ENCODE measurements at regions not wholly inside any gene's neighbourhood (a gene's known extent, or its start where the extent isn't known, plus 50 kb on each side); places are given as distances from the start of the nearest gene placed in this dataset.

- TF ChIP-seq, protein P1, sequence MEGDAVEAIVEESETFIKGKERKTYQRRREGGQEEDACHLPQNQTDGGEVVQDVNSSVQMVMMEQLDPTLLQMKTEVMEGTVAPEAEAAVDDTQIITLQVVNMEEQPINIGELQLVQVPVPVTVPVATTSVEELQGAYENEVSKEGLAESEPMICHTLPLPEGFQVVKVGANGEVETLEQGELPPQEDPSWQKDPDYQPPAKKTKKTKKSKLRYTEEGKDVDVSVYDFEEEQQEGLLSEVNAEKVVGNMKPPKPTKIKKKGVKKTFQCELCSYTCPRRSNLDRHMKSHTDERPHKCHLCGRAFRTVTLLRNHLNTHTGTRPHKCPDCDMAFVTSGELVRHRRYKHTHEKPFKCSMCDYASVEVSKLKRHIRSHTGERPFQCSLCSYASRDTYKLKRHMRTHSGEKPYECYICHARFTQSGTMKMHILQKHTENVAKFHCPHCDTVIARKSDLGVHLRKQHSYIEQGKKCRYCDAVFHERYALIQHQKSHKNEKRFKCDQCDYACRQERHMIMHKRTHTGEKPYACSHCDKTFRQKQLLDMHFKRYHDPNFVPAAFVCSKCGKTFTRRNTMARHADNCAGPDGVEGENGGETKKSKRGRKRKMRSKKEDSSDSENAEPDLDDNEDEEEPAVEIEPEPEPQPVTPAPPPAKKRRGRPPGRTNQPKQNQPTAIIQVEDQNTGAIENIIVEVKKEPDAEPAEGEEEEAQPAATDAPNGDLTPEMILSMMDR (IDR thresholded peaks at IDR 0.05; ENCODE audit: low read depth, low read length, poor library complexity, severe bottlenecking) = no peak
- no peak for TF ChIP-seq EZH2phosphoT487 (IDR thresholded peaks at IDR 0.05; ENCODE audit: borderline replicate concordance, low read length)
Measured at GRCh38 chr3:13174803-13175135, 101.5 kb upstream of the IQSEC1 start.
